ENCODE measurements at regions not wholly inside any gene's neighbourhood (a gene's known extent, or its start where the extent isn't known, plus 50 kb on each side); places are given as distances from the start of the nearest gene placed in this dataset.

- FAIRE-seq: no peak
- Histone ChIP-seq H3K9me1 (ENCODE audit: control insufficient read depth, extremely low read depth, insufficient read depth, low read length) (no peaks in the 10 kb centered on the region), H2AFZ (ENCODE audit: control insufficient read depth, low read length) (no peak overlapping the region), H3K9me3 (ENCODE audit: control insufficient read depth, low read depth, low read length) (no peaks in the 10 kb centered on the region), H3K4me2 (ENCODE audit: control insufficient read depth, extremely low read depth, insufficient read depth, low read depth, low read length) (no peak overlapping the region), H3K27me3 (ENCODE audit: control insufficient read depth, extremely low read depth, insufficient read depth, low read length) (no peaks in the 10 kb centered on the region), H3K36me3 (ENCODE audit: control insufficient read depth in 2 of 2, extremely low read depth in 1 of 2, insufficient read depth in 2 of 2, low read length in 2 of 2) (no peaks in the 10 kb centered on the region), H4K20me1 (ENCODE audit: control insufficient read depth, extremely low read depth, insufficient read depth, low read length) (no peaks in the 10 kb centered on the region), H3K79me2 (ENCODE audit: control insufficient read depth, insufficient read depth, low read length) (no peaks in the 10 kb centered on the region), H3K4me1 (ENCODE audit: control insufficient read depth, extremely low read depth, insufficient read depth, low read length) (no peaks in the 10 kb centered on the region), H3K4me3 (ENCODE audit: control insufficient read depth in 2 of 3, extremely low read depth in 1 of 3, insufficient read depth in 2 of 3, low read depth in 1 of 3, low read length in 3 of 3) (no peak overlapping the region), H3K27ac (ENCODE audit: control insufficient read depth, insufficient read depth, low read length) (no peak overlapping the region), H3K9ac (ENCODE audit: control insufficient read depth, extremely low read depth, insufficient read depth, low read length) (no peak overlapping the region)
- no peak for DNase-seq (ENCODE audit: low read depth, low spot score)
- no peak for TF ChIP-seq CTCF (optimal IDR thresholded peaks at IDR 0.05 in 1 of 3, IDR thresholded peaks at IDR 0.05 in 1 of 3, conservative IDR thresholded peaks at IDR 0.05 in 1 of 3; ENCODE audit: extremely low read depth in 1 of 3, insufficient read depth in 2 of 3, low read length in 3 of 3)
- TF ChIP-seq EZH2 (IDR thresholded peaks at IDR 0.05; ENCODE audit: low read length): no peak
- dilution Hi-C loops (cut with MboI; ENCODE audit: extremely low pct_ligation_motif_present, low sequenced_read_pairs): no loop called here
Measured at GRCh38 chr2:51511002-51511401, 479.1 kb upstream of the NRXN1 start.

GRCh38 chr2:51510303-51510702 lies 478.4 kb upstream of the NRXN1 start:
- dilution Hi-C loops (cut with MboI; ENCODE audit: extremely low pct_ligation_motif_present, low sequenced_read_pairs): no loop called here
- H2AFZ ChIP-seq (ENCODE audit: control insufficient read depth, low read length): no peak overlapping the region
- no peak for FAIRE-seq

More at GRCh38 chr2:51510303-51510702, 478.4 kb upstream of the NRXN1 start:
- H4K20me1 ChIP-seq (ENCODE audit: control insufficient read depth, extremely low read depth, insufficient read depth, low read length): no peaks in the 10 kb centered on the region
- H3K27me3 ChIP-seq (ENCODE audit: control insufficient read depth, extremely low read depth, insufficient read depth, low read length): no peaks in the 10 kb centered on the region
- no peak for DNase-seq (ENCODE audit: low read depth, low spot score)
- no peaks in the 10 kb centered on the region for H3K9me3 ChIP-seq (ENCODE audit: control insufficient read depth, low read depth, low read length)
- no peaks in the 10 kb centered on the region for H3K36me3 ChIP-seq (ENCODE audit: control insufficient read depth in 2 of 2, extremely low read depth in 1 of 2, insufficient read depth in 2 of 2, low read length in 2 of 2)
- H3K4me2 ChIP-seq (ENCODE audit: control insufficient read depth, extremely low read depth, insufficient read depth, low read depth, low read length): no peak overlapping the region
- TF ChIP-seq CTCF (optimal IDR thresholded peaks at IDR 0.05 in 1 of 3, IDR thresholded peaks at IDR 0.05 in 1 of 3, conservative IDR thresholded peaks at IDR 0.05 in 1 of 3; ENCODE audit: extremely low read depth in 1 of 3, insufficient read depth in 2 of 3, low read length in 3 of 3) (no peak), EZH2 (IDR thresholded peaks at IDR 0.05; ENCODE audit: low read length) (no peak)
- no peaks in the 10 kb centered on the region for H3K79me2 ChIP-seq (ENCODE audit: control insufficient read depth, insufficient read depth, low read length)
- H3K27ac ChIP-seq (ENCODE audit: control insufficient read depth, insufficient read depth, low read length): no peak overlapping the region
- no peak overlapping the region for H3K9ac ChIP-seq (ENCODE audit: control insufficient read depth, extremely low read depth, insufficient read depth, low read length)
- no peaks in the 10 kb centered on the region for H3K9me1 ChIP-seq (ENCODE audit: control insufficient read depth, extremely low read depth, insufficient read depth, low read length)
- no peak overlapping the region for H3K4me3 ChIP-seq (ENCODE audit: control insufficient read depth in 2 of 3, extremely low read depth in 1 of 3, insufficient read depth in 2 of 3, low read depth in 1 of 3, low read length in 3 of 3)
- no peaks in the 10 kb centered on the region for H3K4me1 ChIP-seq (ENCODE audit: control insufficient read depth, extremely low read depth, insufficient read depth, low read length)
